ENCODE measurements at regions not wholly inside any gene's neighbourhood (a gene's known extent, or its start where the extent isn't known, plus 50 kb on each side); places are given as distances from the start of the nearest gene placed in this dataset.
A peak's percentile ranks its signal among the peaks of the same experiment; 100 is the strongest.
"Not testable (repeated sequence)": the region's sequence is repeated elsewhere in the genome, so short reads cannot be mapped to it uniquely, and the experiment has no call there.

DNA sequence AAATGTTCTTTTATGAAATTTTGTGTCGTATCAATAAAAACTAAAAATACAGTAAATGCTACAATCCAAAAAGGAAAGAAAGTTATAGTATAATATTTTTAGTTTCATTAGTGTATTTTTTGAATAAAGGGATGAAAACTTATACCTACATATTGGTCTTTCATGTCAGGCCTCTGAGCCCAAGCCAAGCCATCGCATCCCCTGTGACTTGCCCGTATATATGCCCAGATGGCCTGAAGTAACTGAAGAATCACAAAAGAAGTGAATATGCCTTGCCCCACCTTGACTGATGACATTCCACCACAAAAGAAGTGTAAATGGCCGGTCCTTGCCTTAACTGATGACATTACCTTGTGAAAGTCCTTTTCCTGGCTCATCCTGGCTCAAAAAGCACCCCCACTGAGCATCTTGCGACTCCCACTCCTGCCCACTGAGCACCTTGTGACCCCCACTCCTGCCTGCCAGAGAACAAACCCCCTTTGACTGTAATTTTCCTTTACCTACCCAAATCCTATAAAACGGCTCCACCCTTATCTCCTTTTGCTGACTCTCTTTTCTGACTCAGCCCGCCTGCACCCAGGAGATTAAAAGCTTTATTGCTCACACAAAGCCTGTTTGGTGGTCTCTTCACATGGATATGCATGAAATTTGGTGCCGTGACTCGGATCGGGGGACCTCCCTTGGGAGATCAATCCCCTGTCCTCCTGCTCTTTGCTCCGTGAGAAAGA is 108.2 kb upstream of the PELI1 start:
- DNase-seq: not testable (repeated sequence)

- not testable (repeated sequence) for DNase-seq
These were observed 109.2 kb upstream of the PELI1 start for GRCh38 chr2:64253421-64253820.

DNA sequence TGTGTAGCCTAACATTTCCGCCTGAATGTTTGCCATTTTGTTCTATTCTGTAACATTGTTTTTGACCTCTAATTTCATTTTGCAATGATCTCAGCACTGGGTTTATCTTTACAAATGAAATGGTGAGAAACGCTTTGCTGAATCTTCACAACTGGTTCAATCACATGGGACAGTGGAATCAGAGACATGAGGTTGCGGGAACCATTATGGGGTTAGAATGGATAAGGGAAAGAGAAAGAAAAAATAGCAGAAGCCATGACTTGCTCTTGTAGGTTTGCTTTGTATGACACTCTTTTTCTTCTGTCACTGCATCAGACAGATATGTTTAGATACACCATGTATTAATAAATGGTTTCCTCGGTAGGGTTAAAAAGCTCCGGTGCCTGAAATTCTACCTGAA is 114.3 kb upstream of the PELI1 start:
- DNase-seq: no peak

GRCh38 chr2:64259312-64259711 is 115.1 kb upstream of the PELI1 start:
- DNase-seq: peak; percentile 71

- DNase-seq: no peak
These were observed 116.0 kb upstream of the PELI1 start for GRCh38 chr2:64260093-64260803.

- no peak for DNase-seq
These were observed 116.6 kb upstream of the PELI1 start for GRCh38 chr2:64260817-64261216.

DNA sequence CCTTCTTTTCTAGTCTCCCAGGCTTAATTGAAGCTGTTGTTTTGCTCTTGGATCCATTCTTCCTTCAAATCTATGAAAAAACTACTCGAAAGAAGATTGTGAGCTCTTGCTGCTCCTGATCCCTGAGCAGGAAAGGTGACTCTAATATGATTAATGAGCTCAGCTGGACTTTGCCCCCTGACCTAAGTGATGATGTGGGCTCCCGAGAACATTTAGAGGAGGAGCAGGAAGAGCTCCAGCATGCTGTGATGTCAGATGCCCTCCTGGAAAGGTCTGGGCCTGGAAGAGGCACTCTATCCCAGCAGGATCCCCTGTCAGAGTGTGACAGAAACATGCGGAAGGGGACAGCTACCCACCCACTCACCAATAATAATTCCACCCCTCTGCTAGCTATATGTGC is 117.9 kb upstream of the PELI1 start:
- no peak for DNase-seq

DNA sequence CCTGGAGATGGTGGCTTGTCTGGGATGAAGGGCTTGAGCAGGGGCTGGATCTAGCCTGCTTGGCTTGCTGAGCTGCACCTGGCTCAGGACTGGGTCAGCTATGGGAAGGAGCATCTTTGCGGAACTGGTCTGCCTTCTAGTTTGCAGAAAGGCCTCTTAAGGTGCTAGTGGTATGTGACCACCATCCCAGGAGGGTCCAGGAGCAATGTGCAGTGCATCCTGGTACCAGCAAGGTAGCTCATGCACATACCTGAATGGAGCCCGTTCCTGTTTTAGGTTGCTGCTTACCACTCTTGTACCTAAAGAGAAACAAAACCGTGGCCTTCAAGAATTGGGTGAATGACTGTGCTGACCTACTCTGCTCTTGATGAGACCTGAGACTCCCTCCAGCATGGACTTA is 118.6 kb upstream of the PELI1 start:
- no peak for DNase-seq

- no peak for DNase-seq
These were observed 119.1 kb upstream of the PELI1 start for GRCh38 chr2:64263315-64263714.

DNA sequence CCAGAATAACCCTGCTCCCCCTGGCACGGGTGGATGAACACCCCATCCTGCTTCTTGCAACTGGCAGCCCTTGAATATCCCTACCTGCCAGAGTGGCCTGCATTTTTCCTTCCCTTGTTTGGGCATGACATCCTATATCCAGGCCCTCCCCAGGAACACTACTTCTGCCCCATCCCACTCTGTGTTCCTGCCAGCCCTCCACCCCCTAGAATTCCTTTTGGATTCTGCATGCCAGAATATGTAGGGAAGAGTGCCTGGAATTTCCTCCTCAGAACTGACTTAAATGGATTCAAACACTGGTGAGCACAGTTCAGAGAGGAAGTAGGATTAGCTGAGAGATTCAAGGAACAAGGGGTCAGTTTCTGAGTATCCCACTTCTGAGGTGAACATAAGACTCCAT is 123.5 kb upstream of the PELI1 start:
- no peak for DNase-seq

GRCh38 chr2:64268330-64269048 is 124.3 kb upstream of the PELI1 start:
- no peak for DNase-seq

DNA sequence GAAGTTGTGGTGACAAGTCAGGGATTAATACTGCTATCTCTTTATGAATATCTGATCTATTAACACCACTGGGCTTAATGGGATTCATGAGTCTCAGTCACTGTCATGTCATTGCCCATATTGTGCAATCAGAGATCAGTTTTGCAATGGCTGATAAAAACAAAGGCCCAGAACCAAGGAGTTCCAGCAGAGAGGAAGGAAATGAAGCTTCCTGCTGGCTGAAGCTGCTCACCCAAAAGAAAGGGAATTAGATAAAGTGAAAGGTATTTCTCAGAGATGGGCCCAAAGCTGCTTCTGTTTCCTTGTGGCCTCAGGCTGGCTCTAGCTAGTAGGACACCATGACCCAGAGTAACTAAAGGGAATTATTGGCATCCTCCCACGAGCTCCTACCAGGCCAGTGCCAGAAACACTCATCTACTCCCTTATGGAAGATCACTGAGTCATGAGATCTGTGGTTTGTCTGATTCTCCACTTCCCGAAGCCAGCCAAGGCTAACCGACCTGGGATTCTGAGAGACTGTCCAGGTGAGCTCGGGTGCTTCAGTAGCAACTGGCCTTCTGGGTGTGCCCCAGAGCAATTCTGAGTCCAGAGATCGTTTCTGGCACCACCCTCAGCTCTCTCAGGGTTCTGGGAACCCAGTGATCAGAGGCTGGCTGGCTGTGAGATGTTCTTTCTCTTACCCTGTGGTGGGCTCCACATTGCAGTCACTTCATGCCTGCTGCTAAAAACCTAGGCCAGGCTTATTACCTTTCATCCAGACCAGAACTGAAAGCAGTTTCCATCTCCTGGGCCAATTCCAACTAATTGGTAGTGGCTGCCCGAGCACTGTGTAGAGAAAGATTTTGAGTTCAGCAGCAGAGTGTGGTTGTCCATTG is 129.5 kb upstream of the PELI1 start:
- DNase-seq: no peak

DNA sequence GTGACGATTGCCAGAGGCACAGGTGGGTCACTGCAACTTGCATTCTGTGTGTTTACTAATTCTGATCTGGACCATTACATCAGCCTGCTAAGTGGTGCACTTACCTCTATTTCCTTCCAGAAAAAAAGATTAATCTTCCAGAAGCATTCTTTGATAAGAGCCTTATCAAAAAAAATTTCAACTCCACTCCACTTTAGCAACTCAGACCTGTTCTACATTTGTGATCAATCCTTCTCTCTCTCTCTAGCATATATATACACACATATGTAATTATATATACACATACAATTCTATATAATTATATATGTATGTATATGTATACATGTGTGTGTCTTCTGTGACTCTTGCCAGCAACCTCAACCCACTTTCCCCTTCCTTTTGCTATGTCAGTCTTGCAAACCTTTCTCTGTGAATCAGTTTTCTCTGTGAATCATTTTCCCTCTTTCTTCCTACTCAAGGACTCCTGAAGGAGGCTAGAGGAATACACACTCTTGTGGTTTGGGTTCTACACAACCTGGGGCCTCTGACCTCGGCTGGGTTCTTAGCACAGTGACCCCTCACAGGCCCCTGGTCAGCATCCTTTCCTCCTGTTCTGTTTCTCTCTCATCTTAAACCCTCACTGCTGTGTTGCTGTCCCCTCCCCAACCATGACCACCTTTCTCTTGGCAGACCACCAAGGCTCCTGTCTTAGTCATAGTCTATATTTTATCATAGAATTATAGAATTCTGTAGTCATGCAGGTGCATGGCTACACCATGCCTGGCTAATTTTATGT is 130.4 kb upstream of the PELI1 start:
- no peak for DNase-seq

- no peak for DNase-seq
These were observed 130.9 kb upstream of the PELI1 start for GRCh38 chr2:64275174-64275466.

DNA sequence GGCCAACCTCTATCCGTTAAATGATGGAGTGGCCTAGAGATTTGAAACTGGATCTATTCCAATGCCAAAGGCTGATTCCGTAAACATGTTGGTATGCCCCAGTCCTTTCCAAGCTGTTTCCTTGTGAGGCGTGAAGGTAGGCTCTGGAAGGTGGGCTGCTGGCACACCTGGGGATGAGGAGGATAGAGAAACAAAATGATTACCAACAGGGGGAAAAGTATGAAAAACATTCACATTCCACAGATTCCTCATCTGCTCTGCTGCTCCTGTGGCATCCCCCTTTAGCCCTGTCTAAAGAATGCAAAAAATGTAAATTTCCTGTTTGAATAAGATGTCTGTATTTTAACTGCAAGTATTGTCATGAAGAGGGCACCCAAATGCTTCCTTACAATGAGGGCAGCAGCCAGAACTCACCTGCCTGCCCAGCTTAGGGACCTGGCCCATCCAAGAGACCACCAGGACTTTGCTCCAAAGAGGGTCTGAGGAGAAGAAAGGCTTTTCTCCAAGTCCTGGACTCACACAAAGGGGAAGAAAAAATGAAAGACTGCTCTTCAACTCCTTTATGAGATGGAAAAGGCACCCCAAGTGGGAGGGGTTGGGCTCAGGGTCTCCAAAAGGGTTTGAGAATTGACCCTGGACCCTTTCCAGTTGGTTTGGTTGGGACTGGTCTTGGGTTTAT is 132.3 kb upstream of the PELI1 start:
- no peak for DNase-seq

GRCh38 chr2:64277101-64277849 is 133.1 kb upstream of the PELI1 start:
- DNase-seq: no peak

- not testable (repeated sequence) for DNase-seq
These were observed 136.6 kb upstream of the PELI1 start for GRCh38 chr2:64280812-64281211.

- no peak for DNase-seq
These were observed 138.9 kb upstream of the PELI1 start for GRCh38 chr2:64283006-64283570.

DNA sequence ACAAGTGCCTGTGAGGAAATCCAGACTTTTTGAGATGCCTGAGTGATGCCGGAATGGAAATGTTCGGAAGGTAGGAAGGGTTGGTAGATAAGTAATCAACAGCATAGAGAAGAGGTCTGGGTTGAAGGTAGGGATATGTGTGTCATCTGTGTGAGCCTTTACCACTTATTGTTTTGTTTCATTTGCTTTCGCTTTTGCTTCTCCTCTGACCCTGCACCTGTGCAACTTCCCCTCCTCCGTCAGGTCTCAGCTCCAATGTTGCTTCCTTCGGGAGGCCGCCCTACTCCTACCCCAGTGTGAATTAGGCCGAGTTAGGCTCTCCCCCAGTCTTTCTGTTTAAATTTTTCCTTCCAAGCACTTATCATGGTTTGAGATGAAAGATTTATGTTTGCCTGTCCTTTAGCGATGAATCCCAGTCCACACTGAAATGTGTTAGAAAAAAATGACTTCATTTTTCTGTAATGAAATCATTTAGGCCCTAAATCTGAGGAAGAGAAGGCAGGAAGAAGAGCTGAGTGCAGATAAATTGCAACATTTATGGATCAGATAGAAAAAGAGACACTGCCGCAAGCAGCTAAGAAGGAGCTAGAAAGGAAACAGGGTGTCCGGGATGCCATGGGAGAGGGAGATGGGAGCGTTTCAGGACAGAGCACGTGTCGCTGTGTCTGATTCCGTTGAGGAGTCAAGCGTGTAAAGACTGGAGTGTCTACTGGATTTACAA is 139.6 kb upstream of the PELI1 start:
- no peak for DNase-seq

DNA sequence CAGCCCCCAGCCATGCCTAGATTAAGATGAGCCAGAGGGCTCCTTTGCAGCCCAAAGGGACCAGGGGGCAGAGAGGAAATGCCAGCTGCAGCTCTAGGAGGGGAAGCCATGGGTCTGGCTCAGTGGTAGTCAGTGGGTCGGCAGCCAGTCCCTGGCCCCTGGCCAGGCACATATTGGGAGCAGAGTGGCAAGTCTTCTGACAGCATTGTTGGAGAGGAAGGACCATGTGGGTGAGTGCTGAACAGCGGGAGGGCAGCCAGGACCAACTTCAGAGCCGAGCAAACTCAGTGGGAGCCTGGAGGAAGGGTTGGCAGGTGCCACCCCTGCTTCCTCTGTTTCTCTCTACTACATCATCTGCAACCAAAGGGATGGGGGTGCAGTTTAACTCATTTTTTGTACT is 140.5 kb upstream of the PELI1 start:
- DNase-seq: no peak
